GM12891 (cell line): ENCODE measurements at regions not wholly inside any gene's neighbourhood (a gene's known extent, or its start where the extent isn't known, plus 50 kb on each side); places are given as distances from the start of the nearest gene placed in this dataset.

Source experiments
- DNase-seq: peaks from one replicate; pipeline ENCODE4 v3.0.0; 2011; ENCODE audit warnings: low spot score; ENCODE audit not compliant: insufficient read length
- FAIRE-seq: peaks from 2 replicates; lab custom pipeline; 2011; peaks lifted over from hg19 to GRCh38; lab: Jason Lieb, UNC
- PAX5 ChIP-seq: IDR thresholded peaks from 2 replicates; pipeline ENCODE4 v1.6.1; 2011; ENCODE audit warnings: low read length, moderate library complexity, mild to moderate bottlenecking; ENCODE audit not compliant: insufficient read depth, severe bottlenecking
- POLR2A ChIP-seq: IDR thresholded peaks from 2 replicates; pipeline ENCODE4 v1.6.1; 2011; ENCODE audit warnings: low read depth, low read length, control low read depth
- POLR2AphosphoS5 ChIP-seq: IDR thresholded peaks from 2 replicates; pipeline ENCODE4 v1.6.1; 2011; ENCODE audit warnings: low read depth, low read length, control low read depth
- POU2F2 ChIP-seq: IDR thresholded peaks from 2 replicates; pipeline ENCODE4 v1.6.1; 2011; ENCODE audit warnings: low read depth, mild to moderate bottlenecking, control low read depth, low read length, moderate library complexity
- SPI1 ChIP-seq: IDR thresholded peaks from 2 replicates; pipeline ENCODE4 v1.6.1; 2011; ENCODE audit warnings: low read depth, low read length, control low read depth
- TAF1 ChIP-seq: IDR thresholded peaks from 2 replicates; pipeline ENCODE4 v1.6.1; 2011; ENCODE audit warnings: low read depth, low read length, control low read depth

DNA sequence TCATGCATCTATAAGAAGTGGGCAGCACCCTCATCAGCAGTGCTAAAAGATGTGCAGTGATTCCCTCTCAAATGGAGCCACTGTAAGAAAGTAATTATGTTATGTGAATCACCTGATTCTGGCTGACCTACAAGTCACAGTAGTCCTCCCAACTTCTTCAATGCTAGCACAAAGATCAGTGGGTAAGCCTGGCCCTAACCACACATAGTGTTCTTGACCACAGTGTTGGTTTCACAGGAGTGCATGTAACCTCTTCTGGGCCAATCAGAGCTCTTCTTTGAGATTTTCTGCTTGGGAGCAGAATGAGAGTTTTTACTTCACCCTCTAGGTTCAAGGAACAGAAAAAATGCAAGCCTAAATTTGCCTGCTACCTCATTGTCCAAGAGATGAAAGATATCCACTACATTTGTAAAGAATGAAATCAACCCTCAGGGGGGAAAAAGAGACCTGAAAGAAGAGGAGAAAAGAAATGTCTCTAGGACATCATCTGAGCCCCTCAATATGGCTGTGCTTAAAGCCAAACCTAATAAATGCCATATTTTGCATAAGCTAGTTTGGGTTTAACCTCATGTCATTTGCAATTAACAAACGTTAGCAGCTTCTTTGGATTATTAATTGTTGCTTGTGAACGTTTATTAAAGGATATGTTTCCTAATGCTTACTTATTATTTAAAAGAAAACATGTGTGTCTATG is 65.3 kb upstream of the ADRB2 start:
- DNase-seq (no peak), FAIRE-seq (peak; percentile 88)
- TF ChIP-seq POU2F2 (no peak), TAF1 (no peak), PAX5 (no peak), POLR2AphosphoS5 (no peak), POLR2A (no peak)

DNA sequence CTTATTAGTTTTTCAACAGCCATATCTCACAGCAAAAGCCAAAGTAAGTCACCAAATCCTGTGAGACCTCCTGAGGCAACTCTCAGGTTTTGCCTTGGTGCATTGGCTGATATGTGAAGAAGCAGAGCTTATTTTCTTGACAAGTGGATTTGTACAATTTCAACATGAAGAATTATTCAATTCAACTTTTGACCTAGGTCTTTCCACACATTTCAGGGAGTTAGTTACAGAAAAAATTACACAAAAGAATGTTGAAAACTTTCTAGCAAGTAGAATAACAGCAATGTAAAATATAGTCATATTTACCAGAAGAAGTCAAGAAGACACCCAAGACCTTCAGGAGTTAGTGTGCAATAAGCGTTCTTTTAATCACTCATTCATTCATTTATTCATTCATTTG is 62.4 kb upstream of the ADRB2 start:
- FAIRE-seq (no peak), DNase-seq (no peak)
- TF ChIP-seq TAF1 (no peak), POLR2AphosphoS5 (no peak)

DNA sequence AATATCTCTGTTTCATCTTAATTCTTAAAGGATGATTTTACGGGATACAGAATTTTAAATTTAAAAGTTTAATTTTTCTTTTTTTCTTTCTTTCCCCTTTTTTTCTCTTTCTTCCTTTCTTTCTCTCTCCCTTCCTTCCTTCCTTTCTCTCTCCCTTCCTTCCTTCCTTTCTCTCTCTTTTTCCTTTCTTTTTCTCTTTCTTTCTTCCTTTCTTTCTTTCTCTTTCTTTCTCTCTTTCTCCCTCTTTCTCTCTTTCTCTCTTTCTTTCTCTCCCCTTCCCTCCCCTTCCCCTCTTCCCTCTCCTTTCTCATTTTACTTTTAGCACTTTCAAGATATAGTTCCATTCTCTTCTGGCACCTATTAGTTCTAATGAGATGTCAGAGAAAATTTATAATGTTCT is 61.4 kb upstream of the ADRB2 start:
- no peak for FAIRE-seq
- no peak for DNase-seq
- no peak for TF ChIP-seq SPI1
- TF ChIP-seq TAF1, result no peak
- no peak for TF ChIP-seq POLR2AphosphoS5
- no peak for TF ChIP-seq PAX5
- no peak for TF ChIP-seq POU2F2
- TF ChIP-seq POLR2A, result no peak

DNA sequence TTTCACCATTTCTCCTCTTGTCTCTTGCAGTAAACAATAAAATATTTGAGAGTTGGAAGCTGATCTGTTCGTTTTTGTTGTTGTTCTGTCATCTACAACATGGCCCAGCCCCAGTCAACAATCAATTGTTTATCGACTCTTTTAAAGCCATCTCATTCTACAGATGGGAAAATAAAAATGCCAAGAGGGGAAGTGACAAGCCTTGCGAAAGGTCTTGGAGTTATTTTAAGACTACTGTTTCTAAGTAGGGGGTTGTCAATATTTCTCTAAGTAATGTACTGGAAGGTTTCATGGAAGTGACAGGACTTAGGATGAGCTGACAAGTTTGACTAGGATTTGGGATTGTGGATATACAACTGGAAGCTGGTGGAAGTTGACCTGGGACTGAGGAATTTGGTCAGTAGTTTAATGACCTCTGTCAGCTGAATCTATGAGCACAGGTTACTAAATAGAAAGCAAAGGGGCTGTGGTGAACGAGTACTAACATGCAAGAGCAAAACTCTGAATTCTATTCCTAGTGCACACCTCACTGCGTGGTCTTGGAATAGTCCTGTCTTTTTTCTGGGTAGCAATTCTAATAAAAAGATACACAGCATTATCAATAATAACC is 57.5 kb upstream of the ADRB2 start:
- FAIRE-seq (no peak), DNase-seq (no peak)
- no peak for TF ChIP-seq SPI1
- no peak for TF ChIP-seq POLR2A
- TF ChIP-seq PAX5, result no peak
- no peak for TF ChIP-seq TAF1
- no peak for TF ChIP-seq POU2F2
- TF ChIP-seq POLR2AphosphoS5, result no peak

DNA sequence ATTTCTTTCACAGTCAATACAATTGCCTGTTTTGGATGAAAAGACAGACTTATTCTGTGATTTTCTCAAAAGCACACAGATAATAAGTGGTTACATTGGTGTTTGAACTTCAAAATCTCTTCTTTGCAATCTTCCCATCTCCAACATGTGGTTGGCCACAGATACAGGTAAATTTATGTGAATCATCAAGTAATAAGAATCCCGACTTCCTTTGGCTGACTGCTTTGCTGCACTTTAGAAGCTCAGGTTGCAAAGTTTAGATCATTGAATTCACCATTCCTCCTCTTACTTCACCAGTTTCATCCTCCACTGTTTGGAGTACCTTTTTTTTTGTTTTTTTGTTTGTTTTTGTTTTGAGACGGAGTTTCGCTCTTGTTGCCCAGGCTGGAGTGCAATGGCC is 56.5 kb upstream of the ADRB2 start:
- no peak for FAIRE-seq
- DNase-seq, result no peak
- TF ChIP-seq POLR2AphosphoS5 (no peak), PAX5 (no peak), POLR2A (no peak), SPI1 (no peak), POU2F2 (no peak), TAF1 (no peak)

DNA sequence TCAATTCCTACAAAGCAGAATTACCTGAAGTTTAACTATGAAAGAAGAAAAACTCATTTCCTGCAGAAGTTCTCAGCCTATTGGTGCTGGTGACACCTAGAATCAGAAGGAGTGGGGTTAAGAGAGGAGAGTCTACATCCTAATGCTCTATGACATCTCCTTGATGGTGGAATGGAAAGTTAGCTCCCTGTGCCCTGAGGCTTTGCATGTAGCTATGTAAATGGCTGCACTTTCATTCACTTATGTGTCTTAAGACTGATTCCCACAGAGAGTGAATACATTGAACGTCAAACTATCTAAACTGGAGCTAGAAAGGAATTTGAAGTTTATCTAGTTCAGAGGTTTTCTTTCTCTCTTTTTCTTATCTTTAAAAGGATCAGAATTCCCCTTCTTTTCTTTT is 52.1 kb upstream of the ADRB2 start:
- FAIRE-seq, result no peak
- DNase-seq, result no peak
- TF ChIP-seq POLR2AphosphoS5, result no peak

DNA sequence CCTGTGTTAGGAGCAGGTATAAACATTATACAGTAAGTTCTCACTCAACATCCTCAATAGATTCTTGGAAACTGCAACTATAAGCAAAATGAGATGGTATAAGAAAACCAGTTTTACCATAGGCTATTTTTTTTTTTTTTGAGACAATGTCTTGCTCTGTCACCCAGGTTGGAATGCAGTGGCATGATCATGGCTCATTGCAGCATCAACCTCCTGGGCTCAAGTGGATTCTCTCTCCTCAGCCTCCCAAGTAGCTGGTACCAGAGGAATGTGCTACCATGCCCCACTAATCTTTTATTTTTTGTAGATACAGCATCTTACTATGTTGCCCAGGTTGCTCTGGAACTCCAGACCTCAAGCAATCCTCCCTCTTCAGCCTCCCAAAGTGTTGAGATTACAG is 50.1 kb upstream of the ADRB2 start:
- DNase-seq (no peak), FAIRE-seq (no peak)
- TF ChIP-seq POLR2AphosphoS5, result no peak
- TF ChIP-seq PAX5, result no peak
- TF ChIP-seq POLR2A, result no peak
